GM18907 (cell line): ENCODE measurements at regions not wholly inside any gene's neighbourhood (a gene's known extent, or its start where the extent isn't known, plus 50 kb on each side); places are given as distances from the start of the nearest gene placed in this dataset.
"Not testable (repeated sequence)": the region's sequence is repeated elsewhere in the genome, so short reads cannot be mapped to it uniquely, and the experiment has no call there.

Experiments used
- ATAC-seq: cut with Tn5 transposase; IDR thresholded peaks from one replicate; pipeline ENCODE4 v1.9.1; 2021; ENCODE audit warnings: mild to moderate bottlenecking, moderate library complexity; ENCODE audit not compliant: unreplicated experiment

GRCh38 chr5:108590799-108591198 is 156.9 kb upstream of the FER start:
- ATAC-seq, result no peak

- no peak for ATAC-seq
Measured at GRCh38 chr5:108588323-108588722, 159.4 kb upstream of the FER start.

DNA sequence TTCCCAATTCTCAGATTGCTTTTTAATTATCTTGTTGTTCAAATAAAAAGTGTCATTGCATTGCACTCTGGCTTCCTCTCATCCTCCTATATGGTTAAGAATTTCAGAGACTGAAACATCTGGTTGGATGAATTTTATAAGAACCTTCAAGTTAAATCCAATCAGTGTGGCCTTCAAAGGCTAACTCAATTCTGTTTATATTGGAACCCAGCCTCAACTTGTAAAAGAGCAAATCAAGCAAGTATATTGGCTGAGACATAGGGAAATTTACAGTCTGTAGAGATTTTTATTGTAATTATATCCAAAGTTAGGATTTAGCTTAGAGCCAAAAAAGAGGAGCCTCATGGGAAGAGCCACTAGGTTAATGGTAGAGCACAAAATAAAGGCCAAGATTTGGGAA is 159.9 kb upstream of the FER start:
- ATAC-seq, result no peak

GRCh38 chr5:108581026-108581425 is 166.7 kb upstream of the FER start:
- no peak for ATAC-seq

DNA sequence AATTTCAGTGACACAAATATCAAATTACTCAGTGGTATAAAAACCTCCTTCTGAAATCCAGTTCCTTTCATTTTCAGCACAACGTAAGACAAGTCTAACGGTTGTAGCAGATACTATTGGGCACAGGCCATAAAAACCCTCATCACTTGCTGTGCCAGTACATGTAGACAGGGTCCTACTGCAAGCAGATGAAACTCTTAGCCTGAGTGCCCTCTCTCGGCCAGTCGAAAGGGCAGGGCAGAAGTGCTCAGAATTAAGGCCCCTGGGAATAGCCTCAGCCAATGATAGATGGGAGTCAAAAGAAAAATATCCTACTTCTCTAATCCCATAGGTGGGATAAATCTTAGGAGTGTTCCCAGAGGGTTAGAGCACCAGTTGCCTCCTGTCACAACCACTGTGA is 168.5 kb upstream of the FER start:
- no peak for ATAC-seq

- no peak for ATAC-seq
Measured at GRCh38 chr5:108578791-108579190, 168.9 kb upstream of the FER start.

- no peak for ATAC-seq
Measured at GRCh38 chr5:108567429-108567828, 180.3 kb upstream of the FER start.

DNA sequence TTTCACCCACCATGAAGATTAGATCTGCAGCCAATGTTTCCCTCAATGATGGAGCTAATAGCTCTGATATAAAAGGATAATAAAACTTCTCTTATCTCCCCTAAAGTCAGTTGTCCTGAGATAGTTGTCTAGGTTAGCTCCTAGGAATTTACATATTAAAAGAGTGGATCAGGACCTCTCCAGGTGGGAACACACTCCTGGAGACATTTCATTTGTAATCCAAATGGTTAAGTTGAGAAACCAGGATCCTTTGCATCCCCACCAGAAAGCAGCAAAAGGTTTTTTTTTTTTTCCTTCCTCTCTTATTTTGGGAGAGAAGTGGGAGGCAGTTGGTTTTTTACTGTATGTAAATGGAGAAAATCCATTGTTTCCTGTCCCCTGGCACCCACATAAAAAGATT is 182.5 kb upstream of the FBXL17 start:
- ATAC-seq, result no peak

GRCh38 chr5:108562205-108562454 is 180.2 kb upstream of the FBXL17 start:
- ATAC-seq, result no peak

GRCh38 chr5:108561416-108562204 is 179.7 kb upstream of the FBXL17 start:
- ATAC-seq, result no peak

- ATAC-seq, result no peak
Measured at GRCh38 chr5:108560581-108560980, 178.7 kb upstream of the FBXL17 start.

GRCh38 chr5:108560166-108560565 is 178.3 kb upstream of the FBXL17 start:
- no peak for ATAC-seq

DNA sequence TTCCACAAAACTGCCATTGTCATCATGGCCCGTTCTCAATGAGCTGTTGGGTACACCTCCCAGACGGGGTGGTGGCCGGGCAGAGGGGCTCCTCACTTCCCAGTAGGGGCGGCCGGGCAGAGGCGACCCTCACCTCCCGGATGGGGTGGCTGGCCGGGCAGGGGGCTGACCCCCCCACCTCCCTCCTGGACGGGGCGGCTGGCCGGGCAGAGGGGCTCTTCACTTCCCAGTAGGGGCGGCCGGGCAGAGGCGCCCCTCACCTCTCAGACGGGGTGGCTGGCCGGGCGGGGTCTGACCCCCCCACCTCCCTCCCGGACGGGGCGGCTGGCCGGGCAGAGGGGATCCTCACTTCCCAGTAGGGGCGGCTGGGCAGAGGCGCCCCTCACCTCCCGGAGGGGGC is 176.9 kb upstream of the FBXL17 start:
- ATAC-seq, result not testable (repeated sequence)

- not testable (repeated sequence) for ATAC-seq
Measured at GRCh38 chr5:108558142-108558541, 176.2 kb upstream of the FBXL17 start.

DNA sequence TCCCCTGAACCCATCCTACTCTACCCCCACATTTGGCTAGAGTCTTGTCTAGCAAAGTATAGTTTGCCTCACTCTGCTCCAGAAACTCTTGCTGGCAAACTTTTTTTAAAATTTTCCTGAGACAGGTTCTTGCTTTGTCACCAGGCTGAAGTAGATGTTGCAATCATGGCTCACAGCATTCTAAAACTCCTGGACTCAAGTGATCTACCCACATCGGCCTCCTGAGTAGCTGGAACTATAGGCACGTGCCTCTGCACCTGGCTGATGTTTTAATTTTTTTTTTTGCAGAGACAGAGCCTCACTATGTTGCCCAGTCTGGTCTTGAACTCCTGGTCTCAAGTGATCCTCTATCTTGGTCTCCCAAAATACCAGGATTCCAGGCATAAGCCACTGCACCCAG is 175.8 kb upstream of the FBXL17 start:
- ATAC-seq, result no peak

- ATAC-seq, result no peak
Measured at GRCh38 chr5:108556441-108557145, 174.7 kb upstream of the FBXL17 start.

- ATAC-seq, result no peak
Measured at GRCh38 chr5:108548684-108549596, 167.0 kb upstream of the FBXL17 start.

GRCh38 chr5:108546939-108547338 is 165.0 kb upstream of the FBXL17 start:
- ATAC-seq, result no peak

DNA sequence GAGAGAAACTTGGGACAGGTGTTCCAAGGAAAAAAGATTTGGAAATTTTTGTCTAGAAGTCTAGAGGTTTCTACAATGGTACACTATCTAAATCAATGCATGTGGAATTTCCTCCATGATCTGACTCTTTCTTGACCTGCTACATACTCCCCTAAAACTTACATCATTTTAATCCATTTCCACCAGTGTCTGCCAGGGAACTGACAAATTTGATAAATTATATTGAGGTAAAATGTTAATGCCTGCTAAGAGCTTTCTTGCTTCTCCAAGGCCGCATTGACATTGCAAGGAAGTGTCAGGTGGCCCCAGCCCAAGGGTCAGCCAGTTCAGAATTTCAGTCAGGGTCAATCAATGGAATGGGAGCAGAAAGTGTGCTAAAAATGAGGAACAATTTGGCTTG is 163.4 kb upstream of the FBXL17 start:
- no peak for ATAC-seq

- no peak for ATAC-seq
Measured at GRCh38 chr5:108543486-108543885, 161.6 kb upstream of the FBXL17 start.

- no peak for ATAC-seq
Measured at GRCh38 chr5:108541836-108542235, 159.9 kb upstream of the FBXL17 start.

DNA sequence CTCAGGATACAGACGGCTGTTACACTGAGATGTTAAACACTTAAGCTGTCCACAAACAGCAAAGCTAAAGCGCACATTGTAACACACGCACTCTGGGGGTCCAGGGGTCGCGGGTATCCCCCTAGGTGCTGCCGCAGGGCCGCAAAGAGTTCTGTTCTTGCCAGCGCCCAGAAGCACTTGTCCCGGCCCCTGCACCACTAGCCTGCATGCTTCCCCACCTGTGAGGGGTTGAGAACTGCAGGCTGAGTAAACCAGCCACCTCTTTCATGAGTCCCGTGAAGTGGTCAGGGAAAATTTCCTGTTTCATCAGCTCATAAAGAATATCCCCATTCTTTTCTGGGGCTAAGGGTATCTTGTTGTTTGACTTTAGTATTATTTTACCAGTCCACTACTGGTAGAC is 154.4 kb upstream of the FBXL17 start:
- ATAC-seq, result no peak
